KBM-7 (cell line): ENCODE measurements at regions not wholly inside any gene's neighbourhood (a gene's known extent, or its start where the extent isn't known, plus 50 kb on each side); places are given as distances from the start of the nearest gene placed in this dataset.
"Not testable (repeated sequence)": the region's sequence is repeated elsewhere in the genome, so short reads cannot be mapped to it uniquely, and the experiment has no call there.

Experiments
- DNase-seq: peaks from one replicate; pipeline ENCODE4 v3.0.0-alpha.2; 2015
- in situ Hi-C: fragments of 300-500 bp; cut with MboI; formaldehyde crosslinking; loops from 2 replicates; pipeline ENCODE4 v1.14.3; 2020; ENCODE audit warnings: low sequenced_read_pairs, low pct_unique_long_range_greater_than_20kb, mixed read lengths

GRCh38 chr5:9838916-9839315 is 208.8 kb upstream of the TAS2R1 start:
- in situ Hi-C loops, result no loop called here
- no peak for DNase-seq

GRCh38 chr5:9834871-9835770 is 205.0 kb upstream of the TAS2R1 start:
- in situ Hi-C loops, result no loop called here
- no peak for DNase-seq

GRCh38 chr5:9833871-9834270 is 203.7 kb upstream of the TAS2R1 start:
- in situ Hi-C loops, result no loop called here
- no peak for DNase-seq

GRCh38 chr5:9832921-9833320 is 202.8 kb upstream of the TAS2R1 start:
- in situ Hi-C loops, result no loop called here
- no peak for DNase-seq

- in situ Hi-C loops, result no loop called here
- DNase-seq, result no peak
These were observed 201.7 kb upstream of the TAS2R1 start for GRCh38 chr5:9831823-9832222.

GRCh38 chr5:9830184-9830583 is 200.0 kb upstream of the TAS2R1 start:
- in situ Hi-C loops, result no loop called here
- DNase-seq, result no peak

GRCh38 chr5:9829621-9830020 is 199.5 kb upstream of the TAS2R1 start:
- in situ Hi-C loops, result no loop called here
- no peak for DNase-seq

- no peak for DNase-seq
- in situ Hi-C loops, result no loop called here
These were observed 190.7 kb upstream of the TAS2R1 start for GRCh38 chr5:9820691-9821449.

GRCh38 chr5:9818340-9818845 is 188.2 kb upstream of the TAS2R1 start:
- in situ Hi-C loops, result no loop called here
- DNase-seq, result no peak

- no peak for DNase-seq
- in situ Hi-C loops, result no loop called here
These were observed 187.7 kb upstream of the TAS2R1 start for GRCh38 chr5:9817819-9818218.

- in situ Hi-C loops, result no loop called here
- DNase-seq, result no peak
These were observed 184.9 kb upstream of the TAS2R1 start for GRCh38 chr5:9815051-9815450.

GRCh38 chr5:9813305-9813704 is 183.2 kb upstream of the TAS2R1 start:
- no peak for DNase-seq
- in situ Hi-C loops, result no loop called here

GRCh38 chr5:9807366-9807765 is 177.2 kb upstream of the TAS2R1 start:
- in situ Hi-C loops, DNase-seq: not testable (repeated sequence)

- in situ Hi-C loops, result no loop called here
- no peak for DNase-seq
These were observed 171.8 kb upstream of the TAS2R1 start for GRCh38 chr5:9801908-9802307.

- in situ Hi-C loops, result no loop called here
- no peak for DNase-seq
These were observed 169.5 kb upstream of the TAS2R1 start for GRCh38 chr5:9799606-9800005.

- in situ Hi-C loops, result no loop called here
- no peak for DNase-seq
These were observed 160.1 kb upstream of the TAS2R1 start for GRCh38 chr5:9790276-9790675.

- in situ Hi-C loops, result no loop called here
- DNase-seq, result no peak
These were observed 159.6 kb upstream of the TAS2R1 start for GRCh38 chr5:9789777-9790176.

- in situ Hi-C loops, result no loop called here
- no peak for DNase-seq
These were observed 157.9 kb upstream of the TAS2R1 start for GRCh38 chr5:9787861-9788600.
